Stimulated activated CD8-positive, alpha-beta memory T cell treated with anti-CD3 and anti-CD28 coated beads, Interleukin-4, amount 100 ng/mL, for 24 hours (primary cell): ENCODE measurements at regions not wholly inside any gene's neighbourhood (a gene's known extent, or its start where the extent isn't known, plus 50 kb on each side); places are given as distances from the start of the nearest gene placed in this dataset.
"Not testable (repeated sequence)": the region's sequence is repeated elsewhere in the genome, so short reads cannot be mapped to it uniquely, and the experiment has no call there.

Experiments used
- DNase-seq: peaks from one replicate; pipeline ENCODE4 v3.0.0-alpha.2; 2020; ENCODE audit warnings: low read depth

DNA sequence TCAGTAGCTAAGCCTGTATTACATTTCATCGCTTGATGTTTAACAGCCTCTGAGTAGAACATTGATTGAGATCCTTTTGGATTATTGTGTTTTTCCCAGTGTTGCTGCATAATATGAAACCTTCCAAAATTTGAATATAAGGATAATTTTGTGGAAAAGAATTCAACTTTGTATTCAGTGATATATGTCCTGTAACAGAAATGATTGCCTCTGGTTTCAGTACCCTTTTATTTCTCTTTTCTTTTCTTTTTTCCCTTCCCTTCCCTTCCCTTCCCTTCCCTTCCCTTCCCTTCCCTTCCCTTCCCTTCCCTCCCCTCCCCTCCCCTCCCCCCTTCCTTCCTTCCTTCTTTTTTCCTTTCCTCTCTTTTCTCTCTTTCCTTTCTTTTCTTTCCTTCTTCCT, 74.6 kb downstream of the UTRN start:
- DNase-seq: no peak

- no peak for DNase-seq
These were observed 75.3 kb downstream of the UTRN start for GRCh38 chr6:144360401-144360800.

- DNase-seq: no peak
These were observed 75.9 kb downstream of the UTRN start for GRCh38 chr6:144361016-144361415.

GRCh38 chr6:144362042-144363018, 77.2 kb downstream of the UTRN start:
- no peak for DNase-seq

GRCh38 chr6:144364208-144364720, 79.1 kb downstream of the UTRN start:
- no peak for DNase-seq

- DNase-seq: no peak
These were observed 79.6 kb downstream of the UTRN start for GRCh38 chr6:144364782-144365181.

GRCh38 chr6:144365271-144365670, 80.1 kb downstream of the UTRN start:
- DNase-seq: no peak

DNA sequence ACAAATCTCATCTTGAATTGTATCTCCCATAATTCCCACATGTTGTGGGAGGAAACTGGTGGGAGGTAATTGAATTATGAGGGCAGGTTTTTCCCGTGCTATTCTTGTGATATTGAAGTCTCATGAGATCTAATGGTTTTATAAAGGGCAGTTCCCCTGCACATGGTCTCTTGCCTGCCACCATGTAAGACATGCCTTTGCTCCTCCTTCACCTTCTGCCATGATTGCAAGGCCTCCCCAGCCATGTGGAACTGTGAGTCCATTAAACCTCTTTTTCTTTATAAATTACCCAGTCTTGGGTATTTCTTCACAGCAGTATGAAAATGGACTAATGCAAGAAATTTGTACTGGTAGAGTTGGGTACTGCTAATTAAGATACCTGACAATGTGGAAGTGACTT, 84.6 kb downstream of the UTRN start:
- not testable (repeated sequence) for DNase-seq

DNA sequence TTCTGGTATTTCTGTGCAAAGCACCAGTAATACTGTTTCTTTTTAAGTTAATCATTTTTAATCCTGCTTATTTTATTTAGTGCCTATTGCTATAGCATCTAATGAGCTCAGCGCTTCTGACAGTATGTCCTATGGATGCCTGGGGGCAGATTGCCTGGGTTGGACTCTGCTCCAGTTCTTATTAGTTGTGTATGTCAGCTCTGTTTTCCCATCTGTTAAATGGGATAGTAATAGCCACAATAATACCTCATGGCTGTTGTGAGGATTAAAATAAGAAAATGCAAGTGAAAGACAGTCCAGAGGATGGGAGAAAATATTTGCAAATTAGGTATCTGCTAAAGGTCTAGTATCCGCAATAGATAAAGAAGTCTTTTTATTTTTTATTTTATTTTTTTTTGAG, 87.0 kb downstream of the UTRN start:
- DNase-seq: no peak

GRCh38 chr6:144372611-144373594, 87.8 kb downstream of the UTRN start:
- DNase-seq: no peak

DNA sequence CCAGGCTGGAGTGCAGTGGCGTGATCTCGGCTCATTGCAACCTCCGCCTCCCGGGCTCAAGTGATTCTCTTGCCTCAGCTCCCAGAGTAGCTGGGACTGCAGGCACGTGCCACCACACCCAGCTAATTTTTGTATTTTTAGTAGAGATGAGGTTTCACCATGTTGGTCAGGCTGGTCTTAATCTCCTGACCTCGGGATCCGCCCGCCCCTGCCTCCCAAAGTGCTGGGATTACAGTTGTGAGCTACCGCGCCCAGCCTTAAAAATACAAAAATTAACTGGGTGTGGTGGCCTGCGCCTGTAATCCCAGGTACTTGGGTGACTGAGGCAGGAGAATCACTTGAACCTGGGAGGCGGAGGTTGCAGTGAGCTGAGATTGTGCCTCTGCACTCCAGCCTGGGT, 89.4 kb downstream of the UTRN start:
- DNase-seq: not testable (repeated sequence)

DNA sequence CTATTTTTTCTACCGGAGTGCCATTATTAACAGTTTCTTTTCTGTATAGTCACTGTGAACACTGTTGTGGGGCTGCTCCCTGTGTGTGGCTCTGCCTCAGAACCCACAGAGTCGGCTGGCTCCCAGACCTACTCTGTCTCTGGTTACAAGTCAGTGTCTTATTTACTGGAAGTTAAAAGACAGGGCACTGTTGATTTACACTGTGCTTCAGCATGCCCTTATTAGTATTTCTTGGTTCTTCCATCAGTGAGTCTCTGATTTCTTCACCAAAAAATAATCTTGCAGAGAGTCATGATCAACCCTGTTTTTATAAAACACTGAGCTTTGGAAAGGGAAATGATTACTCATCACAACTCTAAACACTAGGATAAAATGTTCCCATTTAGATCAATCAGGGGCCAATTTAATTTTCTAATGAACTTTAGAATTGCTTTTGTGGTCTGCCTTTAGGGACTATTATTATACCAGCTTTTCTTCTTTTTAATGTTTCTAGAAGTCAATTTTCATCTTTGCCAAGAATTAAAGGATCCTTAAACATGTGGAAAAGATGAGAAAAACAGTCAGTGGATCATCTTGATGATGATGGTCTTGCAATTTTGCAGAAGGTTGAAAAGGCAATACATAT, 92.6 kb downstream of the UTRN start:
- DNase-seq: no peak

DNA sequence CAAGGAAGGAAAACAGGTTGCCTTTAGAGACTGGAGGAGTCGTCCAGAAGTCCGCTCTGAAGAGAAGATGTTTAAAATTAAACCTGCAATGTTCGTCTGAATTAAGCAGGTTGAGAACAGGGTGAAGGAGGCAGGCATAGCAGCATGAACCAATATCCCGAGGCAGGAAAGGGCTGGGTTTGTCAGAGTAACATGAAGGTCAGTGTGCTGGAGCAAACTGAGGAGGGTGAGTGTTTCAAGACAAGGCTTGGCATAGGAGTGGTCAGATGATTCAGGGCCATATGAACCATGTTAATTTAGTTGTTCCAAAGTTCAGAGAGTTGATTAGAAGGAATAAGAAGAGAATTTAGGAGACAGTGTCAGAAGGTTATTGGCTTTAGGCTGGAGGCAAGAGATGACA, 93.3 kb downstream of the UTRN start:
- DNase-seq: no peak

DNA sequence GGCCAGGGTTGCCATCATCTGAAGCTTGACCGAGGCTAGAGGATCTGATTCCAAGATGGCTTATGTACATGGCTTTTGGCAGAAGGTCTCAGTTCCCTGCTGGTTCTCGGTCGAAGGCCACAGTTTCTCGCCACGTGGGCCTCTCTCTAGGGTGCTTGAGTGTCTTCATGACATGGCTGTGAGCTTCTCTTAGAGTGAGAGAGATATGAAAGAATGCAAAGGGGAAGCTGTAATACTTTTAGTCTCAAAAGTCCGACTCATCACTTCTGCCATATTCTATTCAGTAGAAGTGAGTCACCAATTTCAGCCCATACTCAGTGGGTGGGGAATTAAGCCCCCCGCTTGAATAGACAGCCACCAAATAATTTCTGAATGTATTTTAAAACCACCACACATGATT, 94.2 kb downstream of the UTRN start:
- DNase-seq: no peak

- DNase-seq: not testable (repeated sequence)
These were observed 96.4 kb downstream of the UTRN start for GRCh38 chr6:144381499-144381898.

GRCh38 chr6:144383336-144383735, 98.2 kb downstream of the UTRN start:
- no peak for DNase-seq

DNA sequence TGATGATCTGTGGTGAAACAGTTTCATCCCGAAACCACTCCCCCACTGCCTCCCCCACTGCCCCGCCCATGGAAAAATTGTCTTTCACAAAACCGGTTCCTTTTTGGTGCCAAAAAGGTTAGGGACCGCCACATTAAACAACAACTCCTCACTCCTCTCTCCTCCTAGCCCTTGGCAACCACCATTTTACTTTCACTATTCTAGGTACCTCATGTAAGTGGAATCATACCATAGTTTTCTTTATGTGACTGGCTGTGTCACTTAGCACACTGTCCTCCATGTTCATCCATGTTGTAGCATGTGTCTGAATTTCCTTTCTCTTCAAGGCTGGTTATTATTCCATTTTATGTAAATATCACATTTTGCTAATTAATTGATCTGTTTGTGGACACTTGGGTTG, 99.3 kb downstream of the UTRN start:
- DNase-seq: no peak

DNA sequence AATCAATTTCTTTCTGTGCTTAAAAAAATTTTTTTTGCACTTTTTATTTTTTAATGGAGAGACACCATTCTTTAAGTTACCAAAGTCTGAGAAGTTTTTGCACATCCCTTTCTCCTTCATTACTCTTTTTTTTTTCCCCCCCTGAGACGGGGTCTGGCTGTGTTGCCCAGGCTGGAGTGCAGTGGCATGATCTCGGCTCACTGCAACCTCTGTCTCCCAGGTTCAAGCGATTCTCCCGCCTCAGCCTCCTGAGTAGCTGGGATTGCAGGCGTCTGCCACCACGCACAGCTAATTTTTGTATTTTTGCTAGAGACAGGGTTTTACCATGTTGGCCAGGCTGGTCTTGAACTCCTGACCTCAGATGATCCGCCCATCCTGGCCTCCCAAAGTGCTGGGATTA, 104.3 kb downstream of the UTRN start:
- DNase-seq: not testable (repeated sequence)

- DNase-seq: no peak
These were observed 105.1 kb downstream of the UTRN start for GRCh38 chr6:144390202-144390601.

DNA sequence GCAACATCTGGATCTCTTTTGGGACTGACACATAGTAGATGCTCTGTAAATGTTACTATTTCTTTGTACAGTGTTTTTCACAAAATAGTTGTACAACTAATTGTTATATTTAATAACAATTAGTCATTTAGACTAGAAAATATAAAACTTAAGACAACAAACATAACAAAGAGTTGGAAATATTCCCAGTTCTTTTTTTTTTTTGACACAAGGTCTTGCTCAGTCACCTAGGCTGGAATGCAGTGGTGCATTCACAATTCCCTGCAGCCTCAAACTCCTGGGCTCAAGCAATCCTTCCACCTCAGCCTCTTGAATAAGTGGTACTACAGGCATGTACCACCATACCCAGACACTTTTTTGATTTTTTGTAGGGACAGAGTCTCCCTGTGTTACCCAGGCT, 105.8 kb downstream of the UTRN start:
- DNase-seq: no peak

DNA sequence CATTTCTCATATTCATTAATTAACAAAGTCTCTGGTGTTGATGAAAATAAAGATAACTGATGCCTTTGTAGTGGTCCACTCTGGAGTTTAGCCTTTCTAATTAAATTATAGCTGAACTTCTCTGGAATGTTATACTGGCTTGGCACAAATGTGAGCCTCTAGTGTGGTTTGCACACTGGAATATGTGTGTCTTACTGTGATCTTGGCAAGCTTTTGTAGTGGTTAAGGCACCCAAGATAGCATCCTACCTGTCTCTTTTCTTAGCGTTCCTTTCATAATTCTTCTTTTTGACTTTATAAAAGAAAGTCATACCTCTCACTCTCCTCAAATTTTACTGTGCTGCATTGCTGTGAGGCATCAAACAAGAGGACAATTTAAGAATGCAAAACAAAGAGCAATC, 107.4 kb downstream of the UTRN start:
- no peak for DNase-seq

GRCh38 chr6:144394210-144394609, 109.1 kb downstream of the UTRN start:
- DNase-seq: no peak
